ENCODE measurements at regions not wholly inside any gene's neighbourhood (a gene's known extent, or its start where the extent isn't known, plus 50 kb on each side); places are given as distances from the start of the nearest gene placed in this dataset.

GRCh38 chr12:14284184-14284722, 81.2 kb upstream of the ATF7IP start:
- TF ChIP-seq POLR2A (IDR thresholded peaks at IDR 0.05; ENCODE audit: low read depth): no peak
- TF ChIP-seq EP300 (IDR thresholded peaks at IDR 0.05): no peak
- TF ChIP-seq CTCF (IDR thresholded peaks at IDR 0.05): no peak

All from esophagus muscularis mucosa (tissue), 4 donors.